ENCODE measurements at regions not wholly inside any gene's neighbourhood (a gene's known extent, or its start where the extent isn't known, plus 50 kb on each side); places are given as distances from the start of the nearest gene placed in this dataset.

DNA sequence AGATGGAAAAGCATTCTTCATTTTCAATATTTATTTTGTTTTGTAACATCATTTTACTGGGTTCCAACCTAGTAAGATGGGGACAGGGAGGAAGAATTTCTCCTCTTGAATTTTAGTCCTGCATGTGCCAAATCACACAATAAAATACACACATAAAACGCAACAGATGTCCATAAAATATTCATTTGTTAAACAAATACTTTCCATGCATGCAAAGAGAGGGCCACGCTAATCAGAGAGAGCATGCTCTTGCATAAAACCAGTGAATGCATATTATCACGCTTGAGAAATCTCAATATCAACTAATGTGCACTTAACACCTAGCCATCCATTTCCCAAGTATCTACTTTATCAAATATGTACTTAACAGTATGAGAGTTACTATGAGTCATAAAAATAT is 212.6 kb upstream of the TARS1 start:
- in situ Hi-C loops (cut with HindIII; ENCODE audit: extremely low pct_ligation_motif_present, low pct_unique_long_range_greater_than_20kb) (no loop called here), intact Hi-C loops (cut with micrococcal nuclease; ENCODE audit: unreplicated experiment) (no loop called here)
- H3K4me3 ChIP-seq (replicated peaks in 1 of 3; ENCODE audit: insufficient read depth in 1 of 3, low read depth in 2 of 3, low read length in 3 of 3), result no peak overlapping the region
- no peak overlapping the region for H3K4me2 ChIP-seq (ENCODE audit: low read depth, low read length)
- no peaks in the 10 kb centered on the region for H3K79me2 ChIP-seq (ENCODE audit: insufficient read depth, low read length)
- BruUV-seq (replicated peaks), result no TSS peak
- FAIRE-seq, result no peak
- no peak for DNase-seq (ENCODE audit: low spot score)
- no peak overlapping the region for H3K9ac ChIP-seq (ENCODE audit: insufficient read depth, low read depth, low read length)
- ChIA-PET POLR2A (no interaction called here), CTCF (ENCODE audit: low intra/inter-chr PET ratio, low total read pairs) (no interaction called here)
- no peaks in the 10 kb centered on the region for H3K9me3 ChIP-seq (ENCODE audit: low read length)
- TF ChIP-seq SOX6 (IDR thresholded peaks at IDR 0.05), result no peak
- TF ChIP-seq SOX6 (CRISPR knock-in tag; IDR thresholded peaks at IDR 0.05), result no peak
- TF ChIP-seq UBTF (CRISPR knock-in tag; IDR thresholded peaks at IDR 0.05), result no peak
- TF ChIP-seq ZNF580 (CRISPR knock-in tag; IDR thresholded peaks at IDR 0.05; ENCODE audit: borderline replicate concordance, low read depth), result no peak
- no peak for TF ChIP-seq ZNF101 (CRISPR knock-in tag; IDR thresholded peaks at IDR 0.05; ENCODE audit: borderline replicate concordance, low read depth)
- TF ChIP-seq YY1 (IDR thresholded peaks at IDR 0.05; ENCODE audit: insufficient read depth, insufficient replicate concordance, low read depth, low read length), result no peak
- TF ChIP-seq, protein P1, sequence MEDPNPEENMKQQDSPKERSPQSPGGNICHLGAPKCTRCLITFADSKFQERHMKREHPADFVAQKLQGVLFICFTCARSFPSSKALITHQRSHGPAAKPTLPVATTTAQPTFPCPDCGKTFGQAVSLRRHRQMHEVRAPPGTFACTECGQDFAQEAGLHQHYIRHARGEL (CRISPR knock-in tag; IDR thresholded peaks at IDR 0.05), result no peak
- no peak for TF ChIP-seq ZNF619 (CRISPR knock-in tag; IDR thresholded peaks at IDR 0.05)
- TF ChIP-seq, protein P2, sequence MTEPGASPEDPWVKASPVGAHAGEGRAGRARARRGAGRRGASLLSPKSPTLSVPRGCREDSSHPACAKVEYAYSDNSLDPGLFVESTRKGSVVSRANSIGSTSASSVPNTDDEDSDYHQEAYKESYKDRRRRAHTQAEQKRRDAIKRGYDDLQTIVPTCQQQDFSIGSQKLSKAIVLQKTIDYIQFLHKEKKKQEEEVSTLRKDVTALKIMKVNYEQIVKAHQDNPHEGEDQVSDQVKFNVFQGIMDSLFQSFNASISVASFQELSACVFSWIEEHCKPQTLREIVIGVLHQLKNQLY (CRISPR knock-in tag; IDR thresholded peaks at IDR 0.05), result no peak
- no peak for TF ChIP-seq ZSCAN29 (CRISPR knock-in tag; conservative IDR thresholded peaks at IDR 0.05)
- TF ChIP-seq ZNF441 (CRISPR knock-in tag; IDR thresholded peaks at IDR 0.05; ENCODE audit: borderline replicate concordance), result no peak
- no peak for TF ChIP-seq SMAD3 (CRISPR knock-in tag; IDR thresholded peaks at IDR 0.05)
- no peak for TF ChIP-seq RBM39 (IDR thresholded peaks at IDR 0.05; ENCODE audit: low read depth, low read length, poor library complexity, severe bottlenecking)
- no peak for TF ChIP-seq ZNF10 (CRISPR knock-in tag; IDR thresholded peaks at IDR 0.05; ENCODE audit: borderline replicate concordance, low read depth)
- TF ChIP-seq ZSCAN5A (CRISPR knock-in tag; IDR thresholded peaks at IDR 0.05; ENCODE audit: borderline replicate concordance), result no peak
- TF ChIP-seq ZNF337 (CRISPR knock-in tag; IDR thresholded peaks at IDR 0.05; ENCODE audit: borderline replicate concordance, low read depth), result no peak
- TF ChIP-seq U2AF2 (IDR thresholded peaks at IDR 0.05; ENCODE audit: low read depth, low read length), result no peak
- no peaks in the 10 kb centered on the region for H4K20me1 ChIP-seq (ENCODE audit: insufficient read depth, low read length)
- H3K27me3 ChIP-seq (ENCODE audit: control insufficient read depth in 1 of 2, insufficient read depth in 2 of 2, low read length in 2 of 2), result no peaks in the 10 kb centered on the region
- no peak for ATAC-seq
- WGBS (ENCODE audit: low lambda C conversion rate), result 8% methylated on average over 3 of the region's 3 CpGs
- no peak overlapping the region for H2AFZ ChIP-seq (ENCODE audit: low read length)
- H3K36me3 ChIP-seq (replicated peaks in 1 of 2; ENCODE audit: control insufficient read depth in 1 of 2, insufficient read depth in 2 of 2, low read length in 2 of 2), result no peaks in the 10 kb centered on the region
- no peaks in the 10 kb centered on the region for H3K4me1 ChIP-seq (ENCODE audit: insufficient read depth, low read length)
- no peak overlapping the region for H3K27ac ChIP-seq (ENCODE audit: extremely low read length, insufficient read depth, low read length)
